GM23338 (cell line): ENCODE measurements at regions not wholly inside any gene's neighbourhood (a gene's known extent, or its start where the extent isn't known, plus 50 kb on each side); places are given as distances from the start of the nearest gene placed in this dataset.

ENCODE experiments used
- CREB1 ChIP-seq: fragments of 250-450 bp; sonication (Bioruptor Pico); IDR thresholded peaks from 2 replicates; pipeline ENCODE4 v1.5.0; 2020; ENCODE audit warnings: low read depth, mild to moderate bottlenecking, moderate library complexity
- EZH2 ChIP-seq: fragments of 200-600 bp; sonication (generic); IDR thresholded peaks from one replicate; pipeline ENCODE4 v1.8.0; 2017; ENCODE audit warnings: antibody characterized with exemption, mild to moderate bottlenecking, low read depth; ENCODE audit not compliant: unreplicated experiment
- EZH2phosphoT487 ChIP-seq: fragments of 200-600 bp; sonication (generic); IDR thresholded peaks from one replicate; pipeline ENCODE4 v1.8.1; 2018; ENCODE audit warnings: antibody characterized with exemption; ENCODE audit not compliant: unreplicated experiment
- POLR2AphosphoS5 ChIP-seq: IDR thresholded peaks from 2 replicates; pipeline ENCODE4 v1.6.1; 2016; ENCODE audit warnings: antibody characterized with exemption, low read depth
- ZNF114 ChIP-seq: fragments of 250-450 bp; sonication (Bioruptor Pico); IDR thresholded peaks from 2 replicates; pipeline ENCODE4 v1.5.0; 2020; ENCODE audit warnings: mild to moderate bottlenecking, moderate library complexity
- TF ChIP-seq, protein P1 (sequence below), 2 experiments: fragments of 200-600 bp in 1 of 2; sonication (generic) in 1 of 2; conservative IDR thresholded peaks; 2 replicates each; pipeline versions ENCODE4 v1.5.1 to v1.6.1; 2016 to 2017; ENCODE audit warnings: antibody characterized with exemption in 2 of 2, low read depth in 2 of 2, mild to moderate bottlenecking in 2 of 2, moderate library complexity in 1 of 2
- TF ChIP-seq, protein P2 (sequence below): IDR thresholded peaks from 2 replicates; pipeline ENCODE4 v1.6.1; 2016; ENCODE audit warnings: antibody characterized with exemption

DNA sequence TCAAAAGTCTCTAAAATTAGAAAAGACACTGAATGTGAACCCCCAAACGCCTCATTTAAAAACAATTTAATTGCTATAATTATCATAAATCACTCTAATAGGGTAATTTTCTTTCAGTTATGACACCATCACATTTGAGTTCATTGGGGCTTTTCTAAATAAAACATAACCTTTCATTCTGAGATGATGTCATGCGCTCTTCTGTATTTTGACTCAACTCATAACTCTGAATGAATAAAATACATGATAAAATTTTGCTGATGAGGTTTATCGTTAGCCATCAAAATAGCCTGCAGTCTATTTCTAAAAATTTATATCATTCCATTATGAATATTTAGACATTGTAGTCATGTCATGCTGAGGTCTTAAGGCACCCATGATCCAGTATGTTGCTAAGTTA is 1099.7 kb downstream of the SUCLG1 start:
- TF ChIP-seq, protein P1, sequence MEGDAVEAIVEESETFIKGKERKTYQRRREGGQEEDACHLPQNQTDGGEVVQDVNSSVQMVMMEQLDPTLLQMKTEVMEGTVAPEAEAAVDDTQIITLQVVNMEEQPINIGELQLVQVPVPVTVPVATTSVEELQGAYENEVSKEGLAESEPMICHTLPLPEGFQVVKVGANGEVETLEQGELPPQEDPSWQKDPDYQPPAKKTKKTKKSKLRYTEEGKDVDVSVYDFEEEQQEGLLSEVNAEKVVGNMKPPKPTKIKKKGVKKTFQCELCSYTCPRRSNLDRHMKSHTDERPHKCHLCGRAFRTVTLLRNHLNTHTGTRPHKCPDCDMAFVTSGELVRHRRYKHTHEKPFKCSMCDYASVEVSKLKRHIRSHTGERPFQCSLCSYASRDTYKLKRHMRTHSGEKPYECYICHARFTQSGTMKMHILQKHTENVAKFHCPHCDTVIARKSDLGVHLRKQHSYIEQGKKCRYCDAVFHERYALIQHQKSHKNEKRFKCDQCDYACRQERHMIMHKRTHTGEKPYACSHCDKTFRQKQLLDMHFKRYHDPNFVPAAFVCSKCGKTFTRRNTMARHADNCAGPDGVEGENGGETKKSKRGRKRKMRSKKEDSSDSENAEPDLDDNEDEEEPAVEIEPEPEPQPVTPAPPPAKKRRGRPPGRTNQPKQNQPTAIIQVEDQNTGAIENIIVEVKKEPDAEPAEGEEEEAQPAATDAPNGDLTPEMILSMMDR (conservative IDR thresholded peaks at IDR 0.05; ENCODE audit: low read depth in 2 of 2): no peak
- TF ChIP-seq ZNF114 (CRISPR knock-in tag) (no peak), EZH2phosphoT487 (no peak), POLR2AphosphoS5 (no peak), EZH2 (no peak), CREB1 (CRISPR knock-in tag) (no peak)
- TF ChIP-seq, protein P2, sequence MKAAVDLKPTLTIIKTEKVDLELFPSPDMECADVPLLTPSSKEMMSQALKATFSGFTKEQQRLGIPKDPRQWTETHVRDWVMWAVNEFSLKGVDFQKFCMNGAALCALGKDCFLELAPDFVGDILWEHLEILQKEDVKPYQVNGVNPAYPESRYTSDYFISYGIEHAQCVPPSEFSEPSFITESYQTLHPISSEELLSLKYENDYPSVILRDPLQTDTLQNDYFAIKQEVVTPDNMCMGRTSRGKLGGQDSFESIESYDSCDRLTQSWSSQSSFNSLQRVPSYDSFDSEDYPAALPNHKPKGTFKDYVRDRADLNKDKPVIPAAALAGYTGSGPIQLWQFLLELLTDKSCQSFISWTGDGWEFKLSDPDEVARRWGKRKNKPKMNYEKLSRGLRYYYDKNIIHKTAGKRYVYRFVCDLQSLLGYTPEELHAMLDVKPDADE: no peak
